ENCODE measurements at regions not wholly inside any gene's neighbourhood (a gene's known extent, or its start where the extent isn't known, plus 50 kb on each side); places are given as distances from the start of the nearest gene placed in this dataset.

- no peak for DNase-seq
Measured at GRCh38 chr14:101184104-101184455, 280.6 kb upstream of the RTL1 start.

- DNase-seq, result no peak
Measured at GRCh38 chr14:101184572-101184971, 281.1 kb upstream of the RTL1 start.

GRCh38 chr14:101185073-101185835 is 281.7 kb upstream of the RTL1 start:
- no peak for DNase-seq

GRCh38 chr14:101185946-101186345 is 282.4 kb upstream of the RTL1 start:
- no peak for DNase-seq

- DNase-seq, result no peak
Measured at GRCh38 chr14:101186544-101186943, 283.0 kb upstream of the RTL1 start.

- no peak for DNase-seq
Measured at GRCh38 chr14:101186992-101187815, 283.7 kb upstream of the RTL1 start.

- no peak for DNase-seq
Measured at GRCh38 chr14:101187816-101188570, 284.5 kb upstream of the RTL1 start.

- DNase-seq, result no peak
Measured at GRCh38 chr14:101188571-101188915, 285.0 kb upstream of the RTL1 start.

GRCh38 chr14:101189266-101189665 is 285.7 kb upstream of the RTL1 start:
- no peak for DNase-seq

GRCh38 chr14:101189962-101190560 is 286.5 kb upstream of the RTL1 start:
- DNase-seq, result no peak

- no peak for DNase-seq
Measured at GRCh38 chr14:101191101-101191720, 287.7 kb upstream of the RTL1 start.

- no peak for DNase-seq
Measured at GRCh38 chr14:101191721-101192660, 288.5 kb upstream of the RTL1 start.

GRCh38 chr14:101192661-101193000 is 289.1 kb upstream of the RTL1 start:
- DNase-seq, result no peak

- DNase-seq, result no peak
Measured at GRCh38 chr14:101193106-101193844, 289.8 kb upstream of the RTL1 start.

- DNase-seq, result no peak
Measured at GRCh38 chr14:101193845-101194372, 290.4 kb upstream of the RTL1 start.

- no peak for DNase-seq
Measured at GRCh38 chr14:101194373-101195308, 291.1 kb upstream of the RTL1 start.

- DNase-seq, result no peak
Measured at GRCh38 chr14:101195309-101195901, 291.9 kb upstream of the RTL1 start.

GRCh38 chr14:101196051-101196712 is 292.7 kb upstream of the RTL1 start:
- no peak for DNase-seq
